ENCODE measurements at regions not wholly inside any gene's neighbourhood (a gene's known extent, or its start where the extent isn't known, plus 50 kb on each side); places are given as distances from the start of the nearest gene placed in this dataset.
A peak's percentile ranks its signal among the peaks of the same experiment; 100 is the strongest.

DNA sequence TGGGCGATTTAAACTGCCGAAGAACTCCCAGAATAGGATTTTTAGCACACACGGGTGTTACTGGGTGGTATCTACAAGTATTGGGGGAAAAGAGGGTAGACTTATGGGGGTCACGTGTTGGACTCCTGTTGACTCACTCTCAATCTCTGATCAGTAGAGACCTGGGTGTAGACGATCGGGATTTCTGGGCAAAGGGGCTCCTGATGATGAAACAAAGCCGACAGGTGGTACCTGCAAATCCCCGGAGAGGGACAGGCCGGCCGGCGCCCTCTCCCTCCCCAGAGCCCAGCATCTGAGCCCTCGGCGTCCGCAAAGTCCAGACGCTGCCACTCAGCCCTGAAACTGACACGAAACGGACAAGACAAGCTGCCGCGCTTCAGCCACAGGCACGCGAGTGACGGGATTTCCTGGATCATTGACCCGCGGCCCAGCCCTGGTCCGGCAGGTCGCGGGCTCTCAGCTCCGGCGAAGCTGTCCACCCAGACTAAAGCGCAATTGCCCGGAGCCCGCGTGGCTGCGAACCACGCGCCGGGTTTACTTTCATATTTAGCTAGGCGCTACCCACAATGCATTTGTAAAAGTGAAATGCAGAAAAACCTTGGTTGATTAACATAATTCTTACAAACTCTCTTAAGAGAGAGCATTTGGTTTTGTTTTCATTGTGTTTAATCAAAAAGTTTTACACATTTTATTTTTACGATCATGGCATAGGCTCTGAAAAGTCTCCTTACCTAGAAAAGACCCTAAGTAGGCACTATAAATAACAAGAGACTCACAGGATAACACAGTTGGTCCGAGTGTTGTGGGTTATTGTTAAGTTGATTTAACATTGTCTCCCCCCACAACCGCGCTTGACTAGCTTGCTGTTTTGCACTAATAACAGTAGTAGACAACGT is 56.9 kb upstream of the EZH2 start:
- peak; percentile 93 for DNase-seq
- Histone ChIP-seq H3K4me3 (peak overlapping the region; percentile 68 to 92 (median 84)), H3K27me3 (replicated peaks in 1 of 7) (no peaks in the 10 kb centered on the region), H3K9me3 (no peaks in the 10 kb centered on the region), H3K4me1 (peaks cover 11 to 31% (median 17%) of the 10 kb centered on the region in 6 donors), H3K27ac (peak overlapping the region; percentile 89 to 94 (median 92)), H3K36me3 (no peaks in the 10 kb centered on the region)
- WGBS, 5 donors, result 0 to 2% (median 1%) methylated on average over 24 to 43 of the region's 43 CpGs
- TF ChIP-seq POLR2A (IDR thresholded peaks at IDR 0.05), result no peak
- peak; percentile 67 to 87 (median 83) for TF ChIP-seq POLR2AphosphoS5 (IDR thresholded peaks at IDR 0.05)
- TF ChIP-seq, protein P1, sequence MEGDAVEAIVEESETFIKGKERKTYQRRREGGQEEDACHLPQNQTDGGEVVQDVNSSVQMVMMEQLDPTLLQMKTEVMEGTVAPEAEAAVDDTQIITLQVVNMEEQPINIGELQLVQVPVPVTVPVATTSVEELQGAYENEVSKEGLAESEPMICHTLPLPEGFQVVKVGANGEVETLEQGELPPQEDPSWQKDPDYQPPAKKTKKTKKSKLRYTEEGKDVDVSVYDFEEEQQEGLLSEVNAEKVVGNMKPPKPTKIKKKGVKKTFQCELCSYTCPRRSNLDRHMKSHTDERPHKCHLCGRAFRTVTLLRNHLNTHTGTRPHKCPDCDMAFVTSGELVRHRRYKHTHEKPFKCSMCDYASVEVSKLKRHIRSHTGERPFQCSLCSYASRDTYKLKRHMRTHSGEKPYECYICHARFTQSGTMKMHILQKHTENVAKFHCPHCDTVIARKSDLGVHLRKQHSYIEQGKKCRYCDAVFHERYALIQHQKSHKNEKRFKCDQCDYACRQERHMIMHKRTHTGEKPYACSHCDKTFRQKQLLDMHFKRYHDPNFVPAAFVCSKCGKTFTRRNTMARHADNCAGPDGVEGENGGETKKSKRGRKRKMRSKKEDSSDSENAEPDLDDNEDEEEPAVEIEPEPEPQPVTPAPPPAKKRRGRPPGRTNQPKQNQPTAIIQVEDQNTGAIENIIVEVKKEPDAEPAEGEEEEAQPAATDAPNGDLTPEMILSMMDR (IDR thresholded peaks at IDR 0.05 in 8 of 11, conservative IDR thresholded peaks at IDR 0.05 in 3 of 11), result no peak
- intact Hi-C loops (cut with DNase I; ENCODE audit: low total_unique reads), result no loop called here

DNA sequence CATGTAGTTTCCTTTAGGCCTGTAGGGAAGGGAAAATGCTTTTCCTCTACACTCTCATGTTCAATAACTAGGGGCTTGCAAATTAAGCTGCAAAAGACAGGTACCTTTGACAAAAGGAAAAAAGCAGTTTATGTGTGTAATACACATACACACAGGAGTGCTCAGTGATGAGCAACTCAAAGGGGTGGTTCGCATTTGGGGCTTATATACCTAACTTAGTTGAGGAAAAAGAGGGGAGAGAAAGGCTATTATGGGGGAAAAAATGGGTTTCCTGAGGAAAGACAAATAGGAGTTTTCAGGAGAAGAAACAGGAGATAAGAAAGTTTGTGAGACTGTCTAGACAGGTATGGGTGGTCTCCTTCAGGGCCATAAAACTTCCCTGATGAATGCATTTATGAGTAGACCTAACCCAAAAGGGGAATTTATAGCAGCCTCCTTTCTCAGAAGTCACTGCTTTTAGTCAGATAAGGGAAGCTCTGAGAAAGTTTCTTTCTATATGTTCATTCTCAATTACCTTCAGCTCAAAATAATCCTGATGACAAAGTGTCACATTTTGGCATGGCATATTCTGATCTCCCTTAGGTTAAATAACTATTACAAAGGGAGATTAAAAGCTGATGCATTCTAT is 55.2 kb upstream of the EZH2 start:
- Histone ChIP-seq H3K27ac (no peak overlapping the region), H3K36me3 (no peaks in the 10 kb centered on the region), H3K4me1 (peaks cover 11 to 31% (median 17%) of the 10 kb centered on the region in 6 donors), H3K9me3 (no peaks in the 10 kb centered on the region), H3K4me3 (no peak overlapping the region), H3K27me3 (replicated peaks in 1 of 7) (no peaks in the 10 kb centered on the region)
- TF ChIP-seq, protein P1 (IDR thresholded peaks at IDR 0.05 in 8 of 11, conservative IDR thresholded peaks at IDR 0.05 in 3 of 11), result no peak
- TF ChIP-seq POLR2AphosphoS5 (IDR thresholded peaks at IDR 0.05) (no peak), POLR2A (IDR thresholded peaks at IDR 0.05) (no peak)
- intact Hi-C loops (cut with DNase I; ENCODE audit: low total_unique reads), result loop anchor here (10.0 kb wide), 1 partner anchor 54 kb away; the partner anchor contains the start of gene EZH2
- 79 to 91% (median 89%) methylated on average over 1 of the region's 1 CpG for WGBS, 5 donors
- DNase-seq, result no peak

DNA sequence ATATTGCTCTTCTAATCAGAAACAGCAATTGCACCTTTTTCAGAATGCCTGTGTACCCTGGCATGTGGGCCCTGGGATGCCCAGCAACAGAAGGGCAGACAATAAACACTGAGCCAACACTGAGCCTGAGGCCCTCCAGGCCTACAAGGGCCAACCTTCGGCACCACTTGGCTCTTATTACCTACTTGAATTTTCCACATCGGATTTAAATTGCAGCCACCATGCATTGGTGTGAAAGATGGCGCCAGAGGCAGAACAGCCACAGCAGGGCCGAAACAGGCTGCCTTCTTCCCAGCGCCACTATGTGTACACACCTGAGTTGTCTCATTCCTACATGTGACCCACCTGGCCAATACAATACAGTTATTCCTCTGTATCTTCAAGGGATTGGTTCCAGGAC is 51.4 kb upstream of the EZH2 start:
- Histone ChIP-seq H3K27me3 (replicated peaks in 1 of 7) (no peaks in the 10 kb centered on the region), H3K27ac (no peak overlapping the region), H3K4me1 (peaks cover 4 to 14% (median 7%) of the 10 kb centered on the region in 6 donors), H3K36me3 (no peaks in the 10 kb centered on the region), H3K4me3 (no peak overlapping the region), H3K9me3 (no peaks in the 10 kb centered on the region)
- intact Hi-C loops (cut with DNase I; ENCODE audit: low total_unique reads), result loop anchor here (10.0 kb wide), 1 partner anchor 51 kb away; the partner anchor contains the start of gene EZH2
- TF ChIP-seq, protein P1 (IDR thresholded peaks at IDR 0.05 in 8 of 11, conservative IDR thresholded peaks at IDR 0.05 in 3 of 11), result no peak
- TF ChIP-seq POLR2A (IDR thresholded peaks at IDR 0.05), result no peak
- no peak for TF ChIP-seq POLR2AphosphoS5 (IDR thresholded peaks at IDR 0.05)
- WGBS, 5 donors, result 95 to 98% (median 97%) methylated on average over 5 of the region's 5 CpGs
- peak; percentile 53 for DNase-seq
